NT2/D1 (cell line): ENCODE measurements at regions not wholly inside any gene's neighbourhood (a gene's known extent, or its start where the extent isn't known, plus 50 kb on each side); places are given as distances from the start of the nearest gene placed in this dataset.

ENCODE experiments used
- YY1 ChIP-seq: IDR thresholded peaks from 2 replicates; pipeline ENCODE4 v1.6.1; 2011; ENCODE audit not compliant: insufficient read length, insufficient read depth
- ZNF274 ChIP-seq: IDR thresholded peaks from 2 replicates; pipeline ENCODE4 v1.6.1; 2011; ENCODE audit warnings: mild to moderate bottlenecking, low read depth, low read length

DNA sequence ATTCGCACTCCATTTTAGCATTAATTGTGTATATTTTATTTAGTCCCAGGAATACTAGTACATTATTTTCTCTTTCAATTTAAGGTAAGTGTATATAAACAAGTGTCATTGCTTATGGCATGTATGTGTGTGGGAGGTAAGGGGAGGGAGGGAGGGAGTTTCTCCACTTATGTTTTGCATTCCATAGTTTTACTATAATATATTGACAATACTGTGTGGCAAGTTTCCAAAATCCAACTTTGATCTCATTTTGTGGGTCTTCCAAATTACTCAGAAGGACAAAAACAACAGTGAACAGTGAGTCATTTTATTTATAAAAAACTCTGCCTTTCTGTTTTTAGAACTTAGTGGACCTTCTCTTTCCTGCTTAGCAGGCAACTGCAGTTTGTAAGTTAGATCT is 102.3 kb upstream of the SEMA3E start:
- no peak for TF ChIP-seq YY1
- no peak for TF ChIP-seq ZNF274
